ENCODE measurements at regions not wholly inside any gene's neighbourhood (a gene's known extent, or its start where the extent isn't known, plus 50 kb on each side); places are given as distances from the start of the nearest gene placed in this dataset.

- Histone ChIP-seq H3K4me2 (ENCODE audit: low read depth, low read length) (no peak overlapping the region), H3K36me3 (replicated peaks; ENCODE audit: insufficient read depth, low read length) (no peaks in the 10 kb centered on the region), H3K9me2 (replicated peaks; ENCODE audit: insufficient read depth, low read length) (no peaks in the 10 kb centered on the region), H3K79me2 (ENCODE audit: low read length) (no peaks in the 10 kb centered on the region), H3K27me3 (replicated peaks; ENCODE audit: insufficient read depth, low read length) (no peaks in the 10 kb centered on the region), H3K27ac (ENCODE audit: low read length) (no peak overlapping the region), H3F3A (ENCODE audit: insufficient read depth, low read length) (no peaks in the 10 kb centered on the region), H3K4me3 (ENCODE audit: low read length) (no peak overlapping the region), H3K4me1 (ENCODE audit: low read length) (no peaks in the 10 kb centered on the region), H2AFZ (ENCODE audit: low read length) (no peak overlapping the region), H4K20me1 (ENCODE audit: insufficient read depth, low read length) (no peaks in the 10 kb centered on the region), H3K9ac (ENCODE audit: low read length) (no peak overlapping the region), H3K9me3 (replicated peaks; ENCODE audit: insufficient read depth, low read length) (no peaks in the 10 kb centered on the region)
- DNase-seq = no peak
- TF ChIP-seq EZH2 (optimal IDR thresholded peaks at IDR 0.05; ENCODE audit: low read depth, low read length) (no peak), CTCF (IDR thresholded peaks at IDR 0.05; ENCODE audit: low read length) (no peak), EZH2phosphoT487 (IDR thresholded peaks at IDR 0.05; ENCODE audit: low read length) (no peak)
These were observed 106.4 kb upstream of the NDST4 start for GRCh38 chr4:115219862-115220261.

DNA sequence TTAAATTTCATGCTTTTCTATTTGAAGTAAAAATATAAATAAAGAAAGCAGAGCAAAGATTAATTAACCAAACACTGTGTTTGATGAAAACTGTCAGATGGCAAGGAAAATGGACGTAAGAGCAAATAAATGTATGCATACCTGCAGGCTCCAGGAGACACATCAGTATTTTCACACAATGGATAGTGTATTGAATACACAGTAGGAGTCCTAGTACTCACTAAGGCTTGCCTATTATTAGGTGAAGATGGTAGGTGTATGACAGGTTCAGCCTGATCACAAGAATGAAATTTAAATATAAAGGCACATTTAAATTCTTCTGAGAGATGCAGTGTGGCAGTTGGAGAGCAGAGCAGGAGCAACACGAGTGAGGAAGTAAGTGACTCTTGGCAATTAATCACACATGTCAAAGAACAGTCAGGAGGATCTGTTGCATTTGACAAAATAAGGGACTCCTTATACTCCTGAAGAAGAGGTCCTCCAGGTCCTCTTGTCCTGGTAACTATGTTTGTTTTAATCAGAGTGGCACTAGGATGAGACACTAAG, 106.0 kb upstream of the NDST4 start:
- Histone ChIP-seq H3K27me3 (replicated peaks; ENCODE audit: insufficient read depth, low read length) (no peaks in the 10 kb centered on the region), H4K20me1 (ENCODE audit: insufficient read depth, low read length) (no peaks in the 10 kb centered on the region), H3K27ac (ENCODE audit: low read length) (no peak overlapping the region), H3K9me2 (replicated peaks; ENCODE audit: insufficient read depth, low read length) (no peaks in the 10 kb centered on the region), H3K36me3 (replicated peaks; ENCODE audit: insufficient read depth, low read length) (no peaks in the 10 kb centered on the region), H2AFZ (ENCODE audit: low read length) (no peak overlapping the region), H3K4me1 (ENCODE audit: low read length) (no peaks in the 10 kb centered on the region), H3K4me3 (ENCODE audit: low read length) (no peak overlapping the region), H3F3A (ENCODE audit: insufficient read depth, low read length) (no peaks in the 10 kb centered on the region), H3K9ac (ENCODE audit: low read length) (no peak overlapping the region), H3K9me3 (replicated peaks; ENCODE audit: insufficient read depth, low read length) (no peaks in the 10 kb centered on the region), H3K79me2 (ENCODE audit: low read length) (no peaks in the 10 kb centered on the region), H3K4me2 (ENCODE audit: low read depth, low read length) (no peak overlapping the region)
- TF ChIP-seq EZH2phosphoT487 (IDR thresholded peaks at IDR 0.05; ENCODE audit: low read length) (no peak), EZH2 (optimal IDR thresholded peaks at IDR 0.05; ENCODE audit: low read depth, low read length) (no peak), CTCF (IDR thresholded peaks at IDR 0.05; ENCODE audit: low read length) (no peak)
- no peak for DNase-seq

- Histone ChIP-seq H3K9me3 (replicated peaks; ENCODE audit: insufficient read depth, low read length) (no peaks in the 10 kb centered on the region), H3K27me3 (replicated peaks; ENCODE audit: insufficient read depth, low read length) (no peaks in the 10 kb centered on the region), H3K36me3 (replicated peaks; ENCODE audit: insufficient read depth, low read length) (no peaks in the 10 kb centered on the region), H3F3A (ENCODE audit: insufficient read depth, low read length) (no peaks in the 10 kb centered on the region), H3K9ac (ENCODE audit: low read length) (no peak overlapping the region), H3K79me2 (ENCODE audit: low read length) (no peaks in the 10 kb centered on the region), H3K9me2 (replicated peaks; ENCODE audit: insufficient read depth, low read length) (no peaks in the 10 kb centered on the region), H4K20me1 (ENCODE audit: insufficient read depth, low read length) (no peaks in the 10 kb centered on the region), H3K4me3 (ENCODE audit: low read length) (no peak overlapping the region), H3K4me2 (ENCODE audit: low read depth, low read length) (no peak overlapping the region), H3K4me1 (ENCODE audit: low read length) (no peaks in the 10 kb centered on the region), H3K27ac (ENCODE audit: low read length) (no peak overlapping the region), H2AFZ (ENCODE audit: low read length) (no peak overlapping the region)
- TF ChIP-seq EZH2phosphoT487 (IDR thresholded peaks at IDR 0.05; ENCODE audit: low read length) (no peak), CTCF (IDR thresholded peaks at IDR 0.05; ENCODE audit: low read length) (no peak), EZH2 (optimal IDR thresholded peaks at IDR 0.05; ENCODE audit: low read depth, low read length) (no peak)
- DNase-seq = no peak
These were observed 102.5 kb upstream of the NDST4 start for GRCh38 chr4:115215935-115216334.

Measured in MM.1S (cell line).